ENCODE measurements at regions not wholly inside any gene's neighbourhood (a gene's known extent, or its start where the extent isn't known, plus 50 kb on each side); places are given as distances from the start of the nearest gene placed in this dataset.
"Not testable (repeated sequence)": the region's sequence is repeated elsewhere in the genome, so short reads cannot be mapped to it uniquely, and the experiment has no call there.

DNA sequence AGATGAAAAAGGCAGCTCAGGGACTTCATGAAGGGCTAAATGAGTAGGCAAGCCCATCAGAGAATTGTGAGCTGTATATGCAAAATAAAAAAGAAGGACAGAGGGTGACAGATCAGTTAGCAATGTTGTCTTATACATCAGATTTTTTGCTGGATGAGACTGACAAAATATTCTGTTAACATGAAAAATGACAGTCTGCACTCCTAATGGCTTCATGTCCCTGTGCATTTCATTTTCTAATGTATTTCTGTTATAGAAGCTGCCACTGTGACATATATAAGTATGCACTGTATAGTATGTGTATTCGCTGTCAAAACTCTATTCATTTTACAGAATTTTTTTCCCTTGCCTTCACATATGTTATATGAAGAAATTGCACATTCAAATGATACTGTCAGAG is 559.5 kb downstream of the DMRTA1 start:
- DNase-seq, result no peak

DNA sequence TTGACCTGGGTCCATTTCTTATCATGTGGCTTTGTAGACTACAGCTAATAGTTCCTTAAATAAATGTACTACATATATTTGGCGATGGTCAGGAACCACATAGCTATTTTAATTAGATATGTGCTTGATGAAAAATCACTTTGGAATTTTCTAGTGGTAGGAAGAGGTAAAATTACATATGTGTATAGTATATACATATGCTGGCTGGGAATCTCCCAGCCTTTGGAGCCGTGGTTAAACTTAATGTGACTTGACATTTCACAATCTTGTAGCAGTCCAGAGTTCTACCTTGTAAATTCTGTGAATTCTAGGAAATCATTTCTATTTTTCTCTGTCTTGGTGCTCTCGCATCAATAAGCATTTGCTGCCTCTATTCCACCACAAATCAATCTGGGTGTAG is 565.0 kb downstream of the DMRTA1 start:
- no peak for DNase-seq

DNA sequence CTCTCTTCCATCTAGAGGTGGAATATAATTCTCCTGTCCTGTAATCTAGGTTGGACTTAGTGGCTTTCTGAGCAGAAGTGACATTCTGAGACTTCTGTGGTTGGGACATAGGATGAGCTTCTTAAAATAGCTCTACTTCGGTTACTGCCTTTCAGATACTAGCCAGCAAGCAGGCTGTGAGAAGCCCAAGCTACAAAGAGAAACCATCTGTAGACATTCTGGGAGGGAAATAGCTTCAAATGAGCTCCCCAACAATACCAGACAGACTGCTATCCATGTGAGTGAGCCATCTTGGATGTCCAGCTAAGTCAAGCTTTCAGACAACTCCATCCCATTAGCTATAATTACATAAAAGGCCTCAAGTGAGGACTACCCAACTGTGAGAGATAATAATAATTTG is 568.9 kb downstream of the DMRTA1 start:
- DNase-seq, result no peak

GRCh38 chr9:23036416-23036815 is 589.8 kb downstream of the DMRTA1 start:
- no peak for DNase-seq

DNA sequence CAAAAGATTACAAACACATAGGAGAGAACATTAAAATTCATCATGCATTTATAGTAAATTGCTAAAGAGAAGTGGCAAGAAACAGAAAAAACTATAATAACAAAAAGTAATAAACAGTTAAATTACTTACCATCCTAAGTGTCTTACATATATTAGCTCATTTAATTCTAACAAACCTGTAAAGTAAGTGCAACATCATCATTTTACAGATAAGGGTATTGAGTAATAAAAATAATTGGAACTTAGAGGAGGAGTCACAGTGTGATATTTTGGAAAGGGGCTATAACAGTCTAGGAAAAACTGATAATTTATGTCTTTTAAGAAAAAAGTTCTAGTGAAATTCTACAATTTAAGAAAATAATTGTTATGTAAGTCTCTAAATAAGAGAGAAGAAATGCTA is 592.8 kb downstream of the DMRTA1 start:
- no peak for DNase-seq

DNA sequence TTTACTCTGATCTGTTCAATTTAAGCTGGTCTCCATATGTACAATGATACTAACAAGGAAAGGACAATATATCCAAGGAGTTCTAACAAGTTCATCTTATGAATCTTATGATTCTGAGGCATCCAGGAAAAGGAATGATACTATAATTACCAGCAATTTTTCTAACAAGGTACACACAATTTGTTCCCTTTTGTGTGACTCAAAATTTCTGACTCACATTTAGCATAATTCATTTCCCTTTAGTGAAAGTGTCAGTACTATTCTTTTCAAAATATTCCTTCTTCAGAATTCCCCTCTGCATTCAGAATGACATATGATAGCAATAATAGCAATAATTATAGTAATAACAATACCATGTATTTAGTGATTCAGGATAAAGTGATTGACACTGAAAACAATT is 594.8 kb downstream of the DMRTA1 start:
- no peak for DNase-seq

- DNase-seq, result no peak
Measured at GRCh38 chr9:23044549-23044948, 597.9 kb downstream of the DMRTA1 start.

GRCh38 chr9:23046026-23046425 is 599.4 kb downstream of the DMRTA1 start:
- not testable (repeated sequence) for DNase-seq

DNA sequence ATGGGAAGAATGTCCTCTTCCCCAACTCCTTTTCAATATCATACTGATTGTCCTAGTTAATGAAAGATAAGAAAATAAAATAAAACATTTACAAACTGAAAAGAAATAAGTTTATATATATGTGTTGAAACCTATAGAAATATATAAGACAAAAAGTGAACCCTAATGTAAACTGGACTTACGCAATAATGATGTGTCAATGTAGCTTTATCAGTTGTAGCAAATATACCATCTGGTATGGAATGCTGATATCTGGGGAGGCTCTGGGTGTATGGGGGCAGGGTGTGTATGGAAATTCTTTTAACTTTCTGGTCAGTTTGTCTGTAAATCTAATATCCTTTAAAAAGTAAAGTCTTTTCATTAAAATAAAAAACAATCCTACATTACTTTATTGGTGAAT is 603.9 kb downstream of the DMRTA1 start:
- no peak for DNase-seq

DNA sequence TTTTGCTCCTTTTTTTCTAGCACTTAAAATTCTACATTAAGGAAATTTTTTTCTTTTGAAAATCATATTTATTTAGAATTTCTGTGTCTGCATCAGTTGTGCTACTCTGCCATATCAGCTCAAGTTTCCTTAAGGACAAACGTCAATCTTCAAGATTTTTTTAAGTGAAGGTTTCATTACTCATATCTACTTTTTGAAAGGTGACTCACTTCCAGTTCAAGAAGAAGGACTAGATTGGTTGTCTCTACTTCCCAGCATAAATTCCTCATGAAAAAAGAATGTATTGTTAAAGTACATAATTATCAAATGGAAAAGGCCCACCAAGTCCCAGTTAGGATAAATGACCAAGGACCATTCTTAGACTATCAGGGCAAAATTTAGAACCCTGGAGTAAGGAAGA is 626.5 kb downstream of the DMRTA1 start:
- DNase-seq, result no peak

- no peak for DNase-seq
Measured at GRCh38 chr9:23079798-23080197, 633.2 kb downstream of the DMRTA1 start.

GRCh38 chr9:23081377-23081776 is 634.8 kb downstream of the DMRTA1 start:
- DNase-seq, result no peak

GRCh38 chr9:23088932-23089364 is 642.3 kb downstream of the DMRTA1 start:
- no peak for DNase-seq

DNA sequence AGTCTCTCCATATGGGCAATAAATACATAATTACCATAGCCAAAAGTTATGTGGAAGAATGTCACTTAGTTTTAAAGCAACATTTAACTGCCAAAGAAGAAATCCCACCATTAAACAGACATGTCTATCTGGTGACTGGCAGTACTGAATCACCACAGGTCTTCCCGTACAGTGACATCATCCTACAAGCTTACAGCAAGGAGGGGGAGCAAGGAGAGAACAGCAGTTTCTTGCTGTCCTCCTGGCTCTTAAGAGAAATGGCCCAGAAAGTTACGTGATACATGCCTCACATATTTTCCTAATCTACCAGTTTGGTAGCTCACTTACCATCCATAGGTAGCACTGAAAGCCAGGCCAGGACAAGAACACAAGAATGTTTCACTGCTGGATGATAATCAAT is 671.0 kb downstream of the DMRTA1 start:
- no peak for DNase-seq

DNA sequence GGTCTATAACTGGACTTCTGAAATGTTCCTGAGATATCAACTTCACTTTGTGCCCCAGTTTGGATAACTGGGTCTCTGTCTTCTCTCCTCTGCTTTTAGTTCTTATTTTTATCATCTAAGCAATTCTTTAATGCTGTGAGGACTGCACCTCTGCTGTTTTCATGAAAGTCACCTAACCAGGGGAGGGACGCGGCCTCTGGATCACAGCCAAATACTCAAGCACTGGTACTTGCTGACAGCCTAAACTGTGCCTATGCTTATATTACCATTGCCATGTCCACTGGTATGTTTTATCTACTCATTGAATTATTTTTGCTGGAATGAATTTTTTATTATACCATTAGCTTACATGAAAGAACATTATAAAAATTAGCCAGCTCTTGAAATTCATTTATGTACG is 674.0 kb downstream of the DMRTA1 start:
- DNase-seq, result no peak

DNA sequence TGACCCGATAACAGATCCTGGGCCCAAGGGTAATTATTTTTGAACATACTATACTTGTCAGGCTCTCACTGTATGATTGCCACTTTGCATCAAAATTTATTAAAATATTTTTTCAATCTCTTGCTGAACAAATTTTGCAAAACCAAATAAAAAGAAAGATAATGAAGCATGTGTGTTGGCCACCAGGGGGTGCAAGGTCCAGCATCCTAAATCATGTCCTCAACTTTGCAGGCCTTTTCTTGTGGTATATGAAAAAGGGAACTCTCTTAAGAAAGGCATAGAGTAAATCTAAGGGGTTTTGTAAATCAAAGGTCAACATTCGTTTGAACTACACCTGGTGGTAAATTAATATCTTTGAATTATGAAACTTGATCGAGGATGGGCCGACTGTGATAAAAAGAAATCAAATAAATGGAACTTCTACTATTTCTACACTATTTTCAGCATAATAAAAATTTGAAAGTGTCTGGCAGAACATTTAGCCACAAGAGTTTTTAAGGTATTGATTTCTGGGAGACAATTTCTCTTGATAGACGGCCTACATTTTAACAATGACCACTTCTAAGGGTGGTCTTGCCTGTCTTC is 676.5 kb downstream of the DMRTA1 start:
- no peak for DNase-seq

DNA sequence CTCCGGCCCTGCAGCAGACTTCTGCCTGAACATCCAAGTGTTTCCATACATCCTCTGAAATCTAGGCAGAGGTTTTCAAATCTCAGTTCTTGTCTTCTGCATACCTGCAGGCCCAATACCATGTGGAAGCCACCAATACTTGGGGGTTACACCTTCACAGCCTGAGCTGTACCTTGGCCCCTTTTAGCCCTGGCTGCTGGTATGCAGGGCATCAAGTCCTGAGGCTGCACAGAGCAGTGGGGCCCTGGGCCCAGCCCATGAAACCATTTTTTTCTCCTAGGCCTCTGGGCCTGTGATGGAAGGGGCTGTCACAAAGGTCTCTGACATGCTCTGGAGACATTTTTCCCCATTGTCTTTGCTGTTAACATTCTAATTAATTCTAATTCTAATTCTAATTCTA is 680.6 kb downstream of the ELAVL2 start:
- no peak for DNase-seq

- no peak for DNase-seq
Measured at GRCh38 chr9:23153058-23153457, 673.0 kb downstream of the ELAVL2 start.

DNA sequence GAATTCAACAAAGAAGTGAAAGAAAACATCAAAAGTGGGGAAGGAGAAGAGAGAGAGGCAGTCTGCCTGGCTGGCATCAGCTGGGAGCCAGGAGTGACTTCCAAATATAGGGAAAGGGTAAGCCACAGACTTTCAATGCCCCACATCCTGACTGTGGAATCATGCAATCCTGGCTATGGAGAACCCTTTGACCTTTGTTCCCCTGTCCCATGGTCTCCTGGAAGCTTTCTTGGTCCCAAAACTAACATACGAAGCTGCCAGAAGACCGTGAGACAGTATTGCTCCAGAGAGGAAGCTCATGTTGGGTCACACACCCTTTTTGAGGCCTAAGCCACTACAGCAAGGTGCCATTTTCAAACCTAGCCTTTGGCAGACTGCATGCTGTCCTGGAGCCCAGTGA is 665.5 kb downstream of the ELAVL2 start:
- DNase-seq, result no peak

GRCh38 chr9:23160952-23161469 is 665.0 kb downstream of the ELAVL2 start:
- no peak for DNase-seq

GRCh38 chr9:23162789-23163188 is 663.3 kb downstream of the ELAVL2 start:
- no peak for DNase-seq

GRCh38 chr9:23171479-23171878 is 654.6 kb downstream of the ELAVL2 start:
- DNase-seq, result no peak

DNA sequence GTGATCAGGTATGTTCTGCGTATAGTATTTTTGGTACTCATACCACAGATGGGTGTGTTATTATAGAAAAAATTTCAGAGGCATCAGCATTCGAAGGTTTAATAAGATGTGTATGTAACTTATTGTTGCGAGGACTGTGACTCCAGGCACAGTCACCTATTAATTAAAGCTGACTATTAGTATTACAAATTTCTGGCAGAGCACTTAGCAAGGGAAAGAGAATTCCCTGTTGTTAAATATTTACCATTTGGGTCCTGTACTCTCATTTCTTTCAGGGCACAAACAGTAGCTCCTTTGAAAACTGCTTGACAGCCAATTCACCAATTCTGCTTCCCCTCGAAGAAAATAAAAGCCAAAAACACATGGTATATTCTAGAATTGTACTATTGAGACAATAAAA is 653.8 kb downstream of the ELAVL2 start:
- DNase-seq, result no peak

DNA sequence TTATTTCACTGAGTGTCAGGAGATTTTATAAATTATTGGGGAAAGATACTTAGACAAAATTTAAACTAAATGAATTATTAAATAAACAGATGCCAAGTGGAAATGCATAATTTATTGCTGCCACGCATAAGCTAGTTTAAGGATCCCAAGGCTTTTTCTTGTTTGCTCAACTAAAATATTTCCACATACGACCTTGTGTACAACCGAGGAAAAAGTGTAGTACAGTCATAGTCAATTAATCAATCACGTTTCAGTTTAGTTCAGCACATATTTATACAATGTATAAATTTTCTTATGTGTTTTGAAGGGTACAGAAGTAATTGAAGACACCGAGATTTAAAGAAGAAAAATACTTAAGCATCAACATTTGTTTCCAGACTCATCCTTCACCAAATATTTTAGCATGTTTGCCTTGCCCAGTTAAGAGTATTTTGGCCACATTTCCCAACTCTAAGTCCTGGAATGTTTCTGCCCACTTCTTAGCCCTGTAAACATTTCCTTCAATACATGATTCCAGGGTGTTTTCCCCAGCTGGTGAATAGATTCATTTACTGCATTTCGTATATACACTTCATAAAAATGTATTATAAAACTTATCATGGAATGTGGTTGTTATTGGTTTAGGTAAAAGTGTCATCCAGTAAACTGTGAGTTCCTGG is 652.9 kb downstream of the ELAVL2 start:
- no peak for DNase-seq

DNA sequence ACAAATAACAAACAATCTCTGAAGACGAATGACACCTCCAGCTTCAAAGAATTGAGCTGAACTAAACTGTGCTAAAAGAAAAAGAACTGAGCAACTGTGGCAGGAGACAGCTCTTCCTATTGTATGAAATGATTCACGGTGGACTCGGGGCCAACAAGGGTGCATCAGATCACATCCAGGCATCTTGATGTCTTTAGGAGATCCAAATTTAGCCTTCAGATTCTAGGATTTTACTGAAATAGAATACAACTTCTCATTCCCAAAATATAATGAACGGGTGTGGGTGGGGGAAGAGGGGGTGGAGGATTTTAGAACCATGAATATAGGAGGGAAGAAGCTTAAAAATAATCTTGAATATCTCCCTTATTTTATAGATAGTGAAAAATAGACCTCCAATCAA is 631.8 kb downstream of the ELAVL2 start:
- DNase-seq, result no peak
